HG03378 (cell line): ENCODE measurements at regions not wholly inside any gene's neighbourhood (a gene's known extent, or its start where the extent isn't known, plus 50 kb on each side); places are given as distances from the start of the nearest gene placed in this dataset.
"Not testable (repeated sequence)": the region's sequence is repeated elsewhere in the genome, so short reads cannot be mapped to it uniquely, and the experiment has no call there.

Source experiments
- ATAC-seq: cut with Tn5 transposase; IDR thresholded peaks from one replicate; pipeline ENCODE4 v1.9.1; 2021; ENCODE audit warnings: mild to moderate bottlenecking, moderate library complexity; ENCODE audit not compliant: unreplicated experiment

DNA sequence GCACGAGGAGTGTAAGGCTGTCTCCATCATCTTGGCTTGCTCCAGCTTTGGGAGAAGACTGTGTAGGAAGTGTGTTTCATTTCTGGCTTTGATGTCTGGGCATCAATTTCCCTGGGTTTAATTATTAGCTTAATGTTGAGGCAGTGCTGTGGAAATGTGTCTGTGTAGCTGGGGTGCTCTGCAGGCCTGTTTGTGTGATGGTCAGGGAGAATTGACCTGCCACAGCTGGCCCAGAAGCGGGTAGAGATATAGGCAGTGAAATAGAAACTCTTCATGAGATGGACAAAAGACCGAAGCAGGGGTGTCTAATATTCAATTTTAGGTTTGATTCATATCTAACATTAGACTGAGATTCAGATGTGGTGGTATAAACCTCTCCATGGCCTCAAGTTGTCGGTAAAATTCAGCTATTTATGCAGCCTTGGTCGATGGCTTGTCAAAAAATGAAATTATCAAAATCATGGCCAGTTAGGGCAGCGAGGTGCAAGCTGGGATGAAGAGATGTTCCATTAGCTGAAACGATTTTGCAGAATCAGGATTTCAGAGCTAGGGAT lies 95.3 kb upstream of the SNX9 start:
- no peak for ATAC-seq

- no peak for ATAC-seq
Observed at GRCh38 chr6:157728183-157728881, 94.7 kb upstream of the SNX9 start.

DNA sequence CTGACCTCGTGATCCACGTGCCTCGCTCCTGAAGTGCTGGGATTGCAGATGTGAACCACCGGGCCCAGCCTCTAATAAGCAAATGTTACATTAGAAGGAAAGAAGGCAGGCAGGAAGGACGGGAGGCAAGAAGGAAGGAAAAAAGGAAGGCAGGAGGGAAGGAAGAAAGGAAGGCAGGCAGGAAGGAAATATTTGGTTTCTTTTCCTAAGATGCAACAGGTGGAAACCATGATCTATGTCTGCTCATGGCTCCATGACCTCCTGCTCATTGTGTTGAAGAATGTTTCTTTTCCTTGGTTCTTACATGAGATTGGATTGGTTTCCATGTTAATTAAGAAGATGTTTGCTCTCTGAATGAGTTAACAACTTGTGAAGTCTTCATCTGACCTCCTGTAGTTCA lies 91.8 kb upstream of the SNX9 start:
- ATAC-seq = no peak

DNA sequence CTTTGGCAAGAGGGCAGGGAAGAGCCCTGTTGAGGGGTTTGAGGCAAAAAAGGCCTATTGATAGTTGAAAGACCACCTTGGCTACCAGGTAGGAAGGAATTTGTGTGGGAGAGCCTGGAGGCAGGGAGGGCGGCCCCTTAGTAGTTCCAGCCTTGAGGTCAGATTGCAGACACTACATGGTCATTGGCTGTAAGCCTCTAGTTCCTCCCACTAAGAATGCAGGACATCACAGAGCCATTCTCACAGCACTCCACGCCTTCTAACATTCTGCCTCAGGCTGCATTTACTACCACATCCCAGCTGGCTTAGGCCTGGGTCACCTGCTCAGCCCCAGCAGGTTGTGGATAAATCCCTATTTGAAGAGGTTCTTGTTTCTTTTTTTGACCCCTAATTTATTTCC lies 91.0 kb upstream of the SNX9 start:
- no peak for ATAC-seq

- no peak for ATAC-seq
Observed at GRCh38 chr6:157732416-157733161, 90.5 kb upstream of the SNX9 start.

GRCh38 chr6:157736555-157736954 lies 86.5 kb upstream of the SNX9 start:
- not testable (repeated sequence) for ATAC-seq

DNA sequence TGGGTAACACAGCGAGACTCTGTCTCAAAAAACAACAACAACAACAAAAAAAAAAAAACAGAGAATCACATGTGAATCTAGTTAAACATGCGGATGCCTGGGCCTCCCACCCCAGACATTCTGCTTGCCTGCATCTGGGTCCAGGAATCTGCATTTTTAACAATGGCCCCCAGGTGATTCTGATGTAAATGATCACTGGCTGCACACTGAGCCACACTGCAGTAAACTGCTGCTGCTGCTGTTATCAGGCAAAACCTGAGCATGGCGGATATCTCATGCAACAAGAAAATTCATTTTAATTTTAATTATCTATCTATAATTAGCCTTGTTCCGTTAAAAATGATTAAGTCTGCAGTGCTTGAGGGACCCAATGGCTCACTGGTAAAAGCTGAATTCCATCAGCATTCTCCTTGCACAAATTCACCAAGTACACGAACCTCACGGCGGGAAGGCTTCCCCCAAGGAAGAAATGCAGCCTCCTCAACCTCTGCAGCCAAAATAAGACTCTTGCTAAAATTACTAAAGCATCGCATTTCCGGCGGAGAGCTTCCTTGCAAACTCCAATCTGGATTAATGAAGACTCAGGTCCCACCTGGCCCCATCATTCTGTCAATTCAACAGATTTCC lies 81.6 kb upstream of the SNX9 start:
- ATAC-seq = no peak

GRCh38 chr6:157741948-157742556 lies 81.0 kb upstream of the SNX9 start:
- no peak for ATAC-seq

- ATAC-seq = no peak
Observed at GRCh38 chr6:157744102-157744601, 78.9 kb upstream of the SNX9 start.

DNA sequence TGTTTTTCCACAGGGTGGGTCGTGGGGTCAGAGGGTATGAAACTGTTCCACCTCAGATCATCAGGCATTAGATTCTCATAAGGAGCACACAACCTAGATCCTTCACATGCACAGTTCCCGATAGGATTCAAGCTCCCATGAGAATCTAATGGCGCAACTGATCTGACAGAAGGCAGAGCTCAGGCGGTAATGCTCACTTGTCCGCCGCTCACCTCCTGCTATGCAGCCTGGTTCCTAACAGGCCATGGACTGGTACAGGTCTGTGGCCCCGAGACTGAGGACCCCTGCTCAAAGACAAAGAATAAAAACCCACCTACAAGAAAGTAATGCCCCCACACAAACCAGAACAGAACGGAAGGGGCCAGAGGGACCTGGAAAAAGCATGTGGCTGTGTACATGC lies 76.1 kb upstream of the SNX9 start:
- ATAC-seq = no peak

DNA sequence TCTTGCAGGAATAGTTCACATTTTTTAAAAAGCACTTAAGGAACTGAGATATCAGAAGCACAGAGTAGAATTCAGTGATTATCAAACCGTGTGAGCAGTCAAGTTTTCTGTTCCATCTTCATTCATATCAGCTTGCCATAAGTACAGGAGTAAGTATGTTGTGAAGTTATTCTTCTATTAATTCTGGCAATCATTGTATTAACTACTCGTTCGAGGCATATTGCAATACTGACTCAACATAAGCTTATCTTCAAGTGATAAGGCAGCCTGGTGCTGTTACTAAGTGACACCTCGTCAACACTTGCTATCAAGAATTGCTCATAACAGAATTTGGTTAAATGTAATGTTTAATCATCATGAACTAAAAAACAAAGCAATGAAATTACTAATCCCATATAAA lies 75.7 kb upstream of the SNX9 start:
- no peak for ATAC-seq

DNA sequence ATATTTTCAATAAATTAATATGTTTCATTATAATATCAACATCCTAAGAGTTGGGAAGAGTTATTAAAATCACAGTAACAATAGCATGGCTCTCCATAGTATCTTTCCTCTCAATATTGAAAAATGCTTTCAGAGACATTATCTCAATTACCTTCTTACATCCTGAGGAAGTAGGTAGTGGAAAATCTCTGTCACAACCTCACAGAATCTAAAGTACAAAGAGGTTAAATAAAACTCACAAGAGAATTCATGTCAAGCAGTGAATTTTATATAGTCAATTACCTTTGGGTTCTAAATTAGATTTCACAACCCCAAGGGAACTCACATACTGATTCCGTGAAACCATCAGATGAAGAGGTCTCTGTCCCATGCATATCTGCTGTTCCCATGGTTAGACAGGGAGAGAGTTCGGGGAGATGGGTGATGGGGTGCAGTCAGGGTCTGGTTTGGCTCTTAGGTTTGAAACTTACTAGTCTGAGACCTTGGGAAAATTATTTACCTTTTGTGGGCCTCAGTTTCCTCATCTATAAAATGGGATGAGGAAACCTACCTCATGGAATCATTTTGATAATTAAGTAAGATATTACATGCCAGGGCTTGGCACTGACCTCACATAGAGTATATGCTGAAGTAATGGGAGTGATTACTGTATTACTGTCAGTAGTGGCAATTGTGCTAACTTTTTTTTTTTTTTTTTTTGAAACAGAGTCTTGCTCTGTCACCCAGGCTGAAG lies 74.0 kb upstream of the SNX9 start:
- ATAC-seq = no peak

GRCh38 chr6:157750973-157751372 lies 72.1 kb upstream of the SNX9 start:
- not testable (repeated sequence) for ATAC-seq

- no peak for ATAC-seq
Observed at GRCh38 chr6:157751547-157752200, 71.4 kb upstream of the SNX9 start.

DNA sequence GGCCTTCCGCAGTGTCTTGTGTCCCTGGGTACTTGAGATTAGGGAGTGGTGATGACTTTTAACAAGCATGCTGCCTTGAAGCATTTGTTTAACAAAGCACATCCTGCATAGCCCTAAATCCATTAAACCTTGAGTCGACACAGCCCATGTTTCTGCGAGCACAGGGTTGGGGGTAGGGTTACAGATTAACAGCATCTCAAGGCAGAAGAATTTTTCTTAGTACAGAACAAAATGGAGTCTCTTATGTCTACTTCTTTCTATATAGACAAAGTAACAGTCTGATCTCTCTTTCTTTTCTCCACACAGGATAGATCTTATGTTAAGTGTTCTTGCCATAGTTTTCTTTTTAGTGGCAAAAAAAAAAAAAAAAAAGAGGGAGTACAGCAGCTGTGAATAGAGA lies 70.2 kb upstream of the SNX9 start:
- ATAC-seq = not testable (repeated sequence)

GRCh38 chr6:157753291-157753690 lies 69.8 kb upstream of the SNX9 start:
- ATAC-seq = no peak

- not testable (repeated sequence) for ATAC-seq
Observed at GRCh38 chr6:157753801-157754200, 69.2 kb upstream of the SNX9 start.

- no peak for ATAC-seq
Observed at GRCh38 chr6:157754351-157754750, 68.7 kb upstream of the SNX9 start.

DNA sequence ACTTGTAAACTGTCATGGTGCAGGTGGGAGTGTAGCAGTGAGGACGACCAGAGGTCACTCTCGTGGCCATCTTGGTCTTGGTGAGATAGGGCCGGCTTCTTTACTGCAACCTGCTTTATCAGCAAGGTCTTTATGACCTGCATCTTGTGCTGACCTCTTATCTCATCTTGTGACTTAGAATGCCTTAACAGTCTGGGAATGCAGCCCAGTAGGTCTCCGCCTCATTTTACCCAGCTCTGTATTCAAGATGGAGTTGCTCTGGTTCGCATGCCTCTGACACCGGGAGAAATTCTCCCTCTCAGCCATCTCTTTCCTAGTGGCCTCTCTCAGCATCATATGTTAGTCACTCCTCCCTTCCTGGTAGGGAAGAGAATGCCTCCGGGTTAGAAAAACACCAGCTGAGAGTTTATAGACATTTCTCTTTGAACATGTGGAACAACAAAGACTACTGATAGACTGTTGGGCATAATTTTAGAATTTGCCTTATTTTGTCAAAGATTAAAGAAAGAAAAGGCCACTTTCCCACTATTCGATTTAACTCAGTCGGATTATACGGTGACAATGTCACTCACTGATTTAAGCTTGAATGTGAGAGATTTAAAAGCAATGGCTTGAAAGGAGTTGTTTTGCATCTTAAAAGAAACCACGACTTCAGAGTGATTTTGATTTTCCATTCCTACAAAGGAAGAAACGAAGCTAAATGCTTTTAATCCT lies 67.9 kb upstream of the SNX9 start:
- ATAC-seq = no peak
